ENCODE measurements at regions not wholly inside any gene's neighbourhood (a gene's known extent, or its start where the extent isn't known, plus 50 kb on each side); places are given as distances from the start of the nearest gene placed in this dataset.

GRCh38 chr13:111541345-111541744, 220.9 kb downstream of the TEX29 start:
- FAIRE-seq: no peak

GRCh38 chr13:111541752-111542529, 221.5 kb downstream of the TEX29 start:
- FAIRE-seq: no peak

- no peak for FAIRE-seq
These were observed 222.3 kb downstream of the TEX29 start for GRCh38 chr13:111542530-111543341.

GRCh38 chr13:111546921-111547675, 226.7 kb downstream of the TEX29 start:
- no peak for FAIRE-seq

- no peak for FAIRE-seq
These were observed 227.4 kb downstream of the TEX29 start for GRCh38 chr13:111547726-111548273.

DNA sequence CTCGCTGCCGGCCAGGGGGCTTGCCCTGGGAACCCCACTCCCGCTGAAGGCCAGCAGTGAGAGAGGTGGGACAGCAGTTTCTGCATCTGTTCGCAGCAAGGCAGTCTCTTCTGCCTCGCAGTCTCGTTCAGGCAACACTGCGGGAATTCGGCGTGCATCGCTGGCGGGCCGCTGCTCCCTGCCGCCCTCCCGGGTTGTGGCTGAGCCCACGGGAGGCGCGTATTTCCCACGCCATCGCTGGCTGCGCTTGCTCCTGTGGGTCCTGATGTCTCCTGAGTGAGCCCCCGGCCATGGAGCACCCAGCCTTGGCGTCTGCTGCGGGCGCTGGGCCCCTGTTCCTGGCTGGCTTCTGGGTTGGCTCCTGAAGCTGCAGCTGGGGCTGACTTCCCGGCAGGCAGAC, 227.9 kb downstream of the TEX29 start:
- FAIRE-seq: no peak

- no peak for FAIRE-seq
These were observed 228.4 kb downstream of the TEX29 start for GRCh38 chr13:111548805-111549204.

GRCh38 chr13:111549464-111549863, 229.0 kb downstream of the TEX29 start:
- no peak for FAIRE-seq

DNA sequence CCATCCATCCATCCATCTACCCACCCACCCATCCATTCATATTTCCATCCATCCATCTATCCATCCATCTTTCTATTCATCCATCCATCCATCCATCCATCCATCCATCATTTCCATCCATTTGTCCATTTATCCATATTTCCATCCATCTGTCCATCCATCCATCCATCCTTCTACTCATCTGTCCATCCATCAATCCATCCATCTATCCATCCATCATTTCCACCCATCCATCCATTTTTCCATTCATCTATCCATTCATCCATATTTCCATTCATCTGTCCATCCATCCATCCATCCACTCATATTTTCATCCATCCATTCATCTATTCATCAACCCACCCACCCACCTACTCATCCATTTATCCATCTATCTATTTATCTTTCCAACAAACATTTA, 229.6 kb downstream of the TEX29 start:
- FAIRE-seq: no peak

GRCh38 chr13:111551204-111551820, 230.9 kb downstream of the TEX29 start:
- FAIRE-seq: no peak

DNA sequence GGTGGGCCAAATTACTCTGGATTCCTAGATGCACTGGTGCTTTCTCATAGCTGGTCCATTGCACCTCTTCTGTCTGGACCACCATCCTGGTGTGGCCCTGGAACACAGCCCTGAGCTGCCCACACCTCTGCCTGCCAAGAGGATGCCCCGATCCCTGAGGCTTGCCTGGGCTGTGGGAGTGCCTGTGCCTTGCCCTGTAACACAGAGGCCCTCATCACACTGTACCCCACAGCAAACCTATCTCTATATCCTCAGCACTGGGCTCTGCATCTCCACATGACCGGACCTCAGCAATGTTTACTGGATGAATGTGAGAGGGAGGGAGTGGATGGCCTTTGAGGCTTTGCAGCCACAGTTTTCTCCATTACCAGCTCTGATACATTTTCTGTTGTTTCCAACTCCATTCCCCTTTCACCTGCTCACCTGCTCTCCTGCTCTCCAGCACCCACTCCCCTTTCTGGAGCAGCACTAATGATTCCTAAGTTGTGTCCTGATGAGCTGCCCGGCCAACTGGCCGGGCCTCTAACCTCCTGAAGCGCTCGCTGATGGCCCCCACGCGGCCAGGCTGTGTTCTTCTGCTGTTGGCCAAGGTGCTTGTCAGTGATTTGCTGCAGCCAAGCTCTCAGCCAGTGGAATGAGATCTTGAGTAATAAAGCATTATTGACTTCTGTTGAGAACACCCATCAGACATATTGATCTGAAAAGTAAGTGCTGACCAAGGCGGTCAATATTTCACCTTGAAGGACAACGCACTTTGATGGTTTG, 232.6 kb downstream of the TEX29 start:
- FAIRE-seq: no peak

DNA sequence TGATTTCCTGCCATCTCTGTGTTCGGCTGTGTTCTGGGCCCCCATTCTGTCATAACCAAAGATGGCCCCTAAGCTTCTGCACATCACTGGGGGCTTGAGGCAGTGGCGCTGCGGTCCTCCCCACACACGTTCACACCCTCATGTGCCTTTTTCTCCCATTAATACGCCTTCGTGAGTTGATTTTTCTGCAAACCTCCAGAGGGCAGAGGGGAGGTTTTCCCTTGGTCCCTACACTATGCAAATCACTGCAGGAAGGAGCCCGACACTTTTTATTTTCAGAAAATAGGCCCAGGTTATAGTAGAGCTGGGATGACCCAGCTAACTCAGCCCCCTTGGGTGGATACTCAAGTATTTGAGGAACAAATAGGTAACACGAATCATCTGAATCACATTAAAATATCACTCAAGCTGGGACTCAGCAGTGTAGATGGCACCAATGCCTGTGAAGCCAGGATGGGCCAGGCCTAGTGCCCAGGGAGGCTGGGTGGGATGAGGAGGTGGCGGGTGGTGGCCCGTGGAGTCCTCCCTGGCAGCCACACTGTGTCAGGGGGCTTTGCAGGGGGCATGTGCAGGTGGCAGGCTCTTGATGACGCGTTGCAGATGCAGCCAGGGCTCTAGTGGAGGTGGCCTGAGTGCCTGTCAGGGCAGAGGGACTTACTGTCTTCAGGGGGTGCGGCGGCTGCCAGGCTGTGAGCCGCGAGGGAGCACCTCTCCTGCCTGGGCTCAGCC, 234.3 kb downstream of the TEX29 start:
- no peak for FAIRE-seq

- FAIRE-seq: no peak
These were observed 234.9 kb downstream of the TEX29 start for GRCh38 chr13:111555268-111555808.

- no peak for FAIRE-seq
These were observed 235.5 kb downstream of the TEX29 start for GRCh38 chr13:111555903-111556302.

- FAIRE-seq: no peak
These were observed 236.1 kb downstream of the TEX29 start for GRCh38 chr13:111556496-111556895.

DNA sequence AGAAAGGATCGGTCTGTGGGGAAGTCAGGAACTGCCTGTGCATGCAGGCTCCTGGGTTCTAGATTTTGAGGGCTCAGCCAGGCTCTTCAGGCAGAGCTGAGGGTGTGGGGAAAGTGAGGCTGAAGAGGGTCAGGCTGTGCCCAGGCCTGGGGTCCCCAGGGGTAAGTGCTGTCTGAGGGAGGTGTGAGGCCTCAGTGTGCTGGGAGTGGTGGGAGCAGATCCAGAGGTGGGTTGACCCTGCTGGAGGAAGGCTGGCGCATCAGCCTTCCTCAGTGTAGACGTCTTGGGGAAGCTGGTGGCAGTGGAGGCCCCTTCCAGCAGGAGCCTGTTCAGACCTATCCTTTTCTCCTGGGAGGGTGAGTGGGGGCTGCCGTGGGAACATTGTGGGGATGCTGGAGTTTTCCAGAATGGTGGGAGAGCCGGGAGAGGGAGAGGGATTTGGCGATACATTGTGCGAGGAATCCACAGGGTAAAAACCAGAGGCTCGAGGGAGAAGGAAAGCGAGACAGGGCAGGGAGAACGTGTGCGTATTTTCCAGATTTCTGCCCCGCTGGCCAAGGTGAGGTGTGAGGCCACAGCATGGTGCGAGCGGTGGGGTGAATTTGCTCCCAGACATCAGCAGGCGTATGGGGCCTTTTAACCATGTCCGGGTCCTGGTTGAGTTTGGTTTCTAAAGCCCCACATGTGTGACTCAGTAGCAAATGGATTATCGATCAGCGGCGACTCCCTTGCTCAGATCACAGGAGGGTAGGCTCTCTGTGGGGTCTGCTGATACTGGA, 237.7 kb downstream of the TEX29 start:
- FAIRE-seq: no peak

DNA sequence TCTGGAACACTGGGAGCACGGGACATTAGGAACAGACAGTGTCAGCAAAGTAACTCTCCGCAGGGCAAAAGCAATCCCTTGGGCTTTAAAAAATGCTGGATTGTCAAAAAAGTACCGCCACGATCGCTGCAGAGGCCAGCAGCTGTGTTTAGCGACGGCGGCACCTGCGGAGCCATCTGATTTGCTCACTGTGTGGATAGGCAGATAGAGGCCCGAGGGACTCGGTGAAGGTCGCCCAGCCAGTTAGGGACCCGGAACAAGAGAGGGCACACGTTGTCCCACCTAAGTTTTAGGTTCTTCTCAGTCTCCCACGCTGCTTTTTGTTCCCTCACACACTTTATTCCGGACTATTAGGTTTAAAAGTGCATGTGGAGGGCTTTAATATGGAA, 238.3 kb downstream of the TEX29 start:
- FAIRE-seq: no peak

DNA sequence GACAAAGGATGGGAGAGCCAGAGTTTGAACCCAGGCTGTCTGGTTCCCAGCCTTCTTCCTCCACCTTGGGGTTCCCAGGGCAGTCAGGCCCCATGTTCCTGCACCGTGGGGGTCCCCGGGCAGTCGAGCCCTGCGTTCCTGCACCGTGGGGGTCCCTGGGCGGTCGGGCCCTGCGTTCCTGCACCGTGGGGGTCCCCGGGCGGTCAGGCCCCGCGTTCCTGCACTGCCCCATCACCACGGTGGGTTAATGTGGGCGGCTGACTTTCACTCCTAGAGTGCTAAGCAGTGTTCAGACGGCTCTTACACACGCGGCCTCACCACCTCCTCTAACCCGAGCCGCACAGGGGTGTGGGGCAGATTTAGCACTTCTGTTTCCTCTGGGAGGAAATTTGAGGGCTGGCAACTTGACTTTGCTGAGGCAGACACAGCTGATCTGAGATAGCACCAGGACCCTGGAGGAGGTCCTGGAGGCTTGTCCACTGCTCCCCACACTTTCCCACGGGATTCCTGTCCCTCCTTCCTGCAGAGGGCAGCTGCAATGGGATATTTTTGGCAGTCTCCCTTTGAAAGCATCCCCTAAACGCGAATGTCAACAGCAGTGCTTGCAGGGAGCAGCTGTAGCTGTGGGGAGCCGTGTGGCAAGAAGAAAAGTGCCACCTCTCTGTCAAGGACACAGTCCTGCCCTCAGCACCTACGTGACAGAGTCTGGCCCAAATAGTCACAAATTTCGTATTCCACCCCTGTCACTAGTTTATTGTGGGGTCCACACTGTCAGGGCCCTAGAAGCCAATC, 239.4 kb downstream of the TEX29 start:
- no peak for FAIRE-seq

GRCh38 chr13:111561091-111561781, 240.8 kb downstream of the TEX29 start:
- FAIRE-seq: no peak

All from A204.1 (cell line).